ENCODE measurements at regions not wholly inside any gene's neighbourhood (a gene's known extent, or its start where the extent isn't known, plus 50 kb on each side); places are given as distances from the start of the nearest gene placed in this dataset.
A peak's percentile ranks its signal among the peaks of the same experiment; 100 is the strongest.

GRCh38 chr18:76223403-76223802 lies 271.6 kb downstream of the ZNF516 start:
- intact Hi-C loops (cut with DNase I): no loop called here
- no peaks in the 10 kb centered on the region for H3K27me3 ChIP-seq (ENCODE audit: control insufficient read depth, insufficient read depth)
- WGBS: 93% methylated on average over 8 of the region's 8 CpGs
- DNase-seq (no peak), ATAC-seq (no peak)
- H3K9me3 ChIP-seq (ENCODE audit: control insufficient read depth, low read length): no peaks in the 10 kb centered on the region
- no peak overlapping the region for H3K4me3 ChIP-seq (ENCODE audit: low read length)
- H3K27ac ChIP-seq (ENCODE audit: low read length): no peak overlapping the region
- no peaks in the 10 kb centered on the region for H3K4me1 ChIP-seq (ENCODE audit: control insufficient read depth, insufficient read depth, low read length)

- no peak for DNase-seq
These were observed 276.0 kb downstream of the ZNF516 start for GRCh38 chr18:76219023-76219422.

GRCh38 chr18:76216096-76216495 lies 278.9 kb downstream of the ZNF516 start:
- Histone ChIP-seq H3K27me3 (ENCODE audit: control insufficient read depth, insufficient read depth) (no peaks in the 10 kb centered on the region), H3K9me3 (ENCODE audit: control insufficient read depth, low read length) (no peaks in the 10 kb centered on the region), H3K27ac (ENCODE audit: low read length) (no peak overlapping the region), H3K4me1 (ENCODE audit: control insufficient read depth, insufficient read depth, low read length) (no peaks in the 10 kb centered on the region), H3K4me3 (ENCODE audit: low read length) (no peak overlapping the region)
- DNase-seq: no peak
- ATAC-seq: no peak
- 95% methylated on average over 1 of the region's 1 CpG for WGBS
- intact Hi-C loops (cut with DNase I): no loop called here

More at GRCh38 chr18:76219023-76219422, 276.0 kb downstream of the ZNF516 start:
- intact Hi-C loops (cut with DNase I): no loop called here
- Histone ChIP-seq H3K4me1 (ENCODE audit: control insufficient read depth, insufficient read depth, low read length) (no peaks in the 10 kb centered on the region), H3K9me3 (ENCODE audit: control insufficient read depth, low read length) (no peaks in the 10 kb centered on the region), H3K4me3 (ENCODE audit: low read length) (no peak overlapping the region), H3K27me3 (ENCODE audit: control insufficient read depth, insufficient read depth) (no peaks in the 10 kb centered on the region), H3K27ac (ENCODE audit: low read length) (no peak overlapping the region)
- 85% methylated on average over 8 of the region's 8 CpGs for WGBS
- ATAC-seq: no peak

- WGBS: 88% methylated on average over 3 of the region's 3 CpGs
- H3K9me3 ChIP-seq (ENCODE audit: control insufficient read depth, low read length): no peaks in the 10 kb centered on the region
- no peak for DNase-seq
- no peak overlapping the region for H3K27ac ChIP-seq (ENCODE audit: low read length)
- ATAC-seq: no peak
- no peak overlapping the region for H3K4me3 ChIP-seq (ENCODE audit: low read length)
- intact Hi-C loops (cut with DNase I): no loop called here
- no peaks in the 10 kb centered on the region for H3K27me3 ChIP-seq (ENCODE audit: control insufficient read depth, insufficient read depth)
- H3K4me1 ChIP-seq (ENCODE audit: control insufficient read depth, insufficient read depth, low read length): no peaks in the 10 kb centered on the region
These were observed 281.1 kb downstream of the ZNF516 start for GRCh38 chr18:76213991-76214390.

GRCh38 chr18:76212960-76213359 lies 282.1 kb downstream of the ZNF516 start:
- Histone ChIP-seq H3K4me3 (ENCODE audit: low read length) (no peak overlapping the region), H3K4me1 (ENCODE audit: control insufficient read depth, insufficient read depth, low read length) (no peaks in the 10 kb centered on the region), H3K27me3 (ENCODE audit: control insufficient read depth, insufficient read depth) (no peaks in the 10 kb centered on the region), H3K27ac (ENCODE audit: low read length) (no peak overlapping the region), H3K9me3 (ENCODE audit: control insufficient read depth, low read length) (no peaks in the 10 kb centered on the region)
- ATAC-seq: no peak
- WGBS: 58% methylated on average over 7 of the region's 7 CpGs
- no peak for DNase-seq
- intact Hi-C loops (cut with DNase I): no loop called here

- DNase-seq (no peak), ATAC-seq (no peak)
- H3K27me3 ChIP-seq (ENCODE audit: control insufficient read depth, insufficient read depth): no peaks in the 10 kb centered on the region
- intact Hi-C loops (cut with DNase I): no loop called here
- WGBS: 79% methylated on average over 7 of the region's 7 CpGs
- no peaks in the 10 kb centered on the region for H3K4me1 ChIP-seq (ENCODE audit: control insufficient read depth, insufficient read depth, low read length)
- no peak overlapping the region for H3K27ac ChIP-seq (ENCODE audit: low read length)
- H3K4me3 ChIP-seq (ENCODE audit: low read length): no peak overlapping the region
- H3K9me3 ChIP-seq (ENCODE audit: control insufficient read depth, low read length): no peaks in the 10 kb centered on the region
These were observed 285.4 kb downstream of the ZNF516 start for GRCh38 chr18:76209597-76209996.

GRCh38 chr18:76208678-76209306 lies 286.2 kb downstream of the ZNF516 start:
- H3K27ac ChIP-seq (ENCODE audit: low read length): no peak overlapping the region
- H3K4me3 ChIP-seq (ENCODE audit: low read length): peak overlapping the region; percentile 36
- WGBS: 21% methylated on average over 21 of the region's 21 CpGs
- no peaks in the 10 kb centered on the region for H3K9me3 ChIP-seq (ENCODE audit: control insufficient read depth, low read length)
- H3K4me1 ChIP-seq (ENCODE audit: control insufficient read depth, insufficient read depth, low read length): no peaks in the 10 kb centered on the region
- intact Hi-C loops (cut with DNase I): no loop called here
- H3K27me3 ChIP-seq (ENCODE audit: control insufficient read depth, insufficient read depth): no peaks in the 10 kb centered on the region
- ATAC-seq (peak in 1 of 2 donors; percentile 31), DNase-seq (peak in 2 of 3 donors; percentile 15 to 56)

- ATAC-seq (no peak), DNase-seq (no peak)
- WGBS: 78% methylated on average over 7 of the region's 7 CpGs
- Histone ChIP-seq H3K27me3 (ENCODE audit: control insufficient read depth, insufficient read depth) (no peaks in the 10 kb centered on the region), H3K4me3 (ENCODE audit: low read length) (no peak overlapping the region), H3K4me1 (ENCODE audit: control insufficient read depth, insufficient read depth, low read length) (no peaks in the 10 kb centered on the region), H3K9me3 (ENCODE audit: control insufficient read depth, low read length) (no peaks in the 10 kb centered on the region), H3K27ac (ENCODE audit: low read length) (no peak overlapping the region)
- intact Hi-C loops (cut with DNase I): no loop called here
These were observed 289.1 kb downstream of the ZNF516 start for GRCh38 chr18:76205906-76206305.

- intact Hi-C loops (cut with DNase I): no loop called here
- Histone ChIP-seq H3K27ac (ENCODE audit: low read length) (no peak overlapping the region), H3K4me1 (ENCODE audit: control insufficient read depth, insufficient read depth, low read length) (no peaks in the 10 kb centered on the region), H3K4me3 (ENCODE audit: low read length) (no peak overlapping the region), H3K9me3 (ENCODE audit: control insufficient read depth, low read length) (no peaks in the 10 kb centered on the region), H3K27me3 (ENCODE audit: control insufficient read depth, insufficient read depth) (no peaks in the 10 kb centered on the region)
- WGBS: 58% methylated on average over 6 of the region's 6 CpGs
- DNase-seq: no peak
- ATAC-seq: no peak
These were observed 291.5 kb downstream of the ZNF516 start for GRCh38 chr18:76203552-76203951.

- DNase-seq: no peak
- WGBS: 93% methylated on average over 2 of the region's 2 CpGs
- no peaks in the 10 kb centered on the region for H3K27me3 ChIP-seq (ENCODE audit: control insufficient read depth, insufficient read depth)
- H3K27ac ChIP-seq (ENCODE audit: low read length): no peak overlapping the region
- intact Hi-C loops (cut with DNase I): no loop called here
- no peak overlapping the region for H3K4me3 ChIP-seq (ENCODE audit: low read length)
- H3K9me3 ChIP-seq (ENCODE audit: control insufficient read depth, low read length): no peaks in the 10 kb centered on the region
- ATAC-seq: no peak
- H3K4me1 ChIP-seq (ENCODE audit: control insufficient read depth, insufficient read depth, low read length): no peaks in the 10 kb centered on the region
These were observed 292.7 kb downstream of the ZNF516 start for GRCh38 chr18:76202322-76202721.

GRCh38 chr18:76195601-76196000 lies 299.4 kb downstream of the ZNF516 start:
- H3K27ac ChIP-seq (ENCODE audit: low read length): no peak overlapping the region
- H3K27me3 ChIP-seq (ENCODE audit: control insufficient read depth, insufficient read depth): no peaks in the 10 kb centered on the region
- intact Hi-C loops (cut with DNase I): no loop called here
- WGBS: 18% methylated on average over 1 of the region's 1 CpG
- DNase-seq (no peak), ATAC-seq (peak in 1 of 2 donors; percentile 63)
- no peaks in the 10 kb centered on the region for H3K9me3 ChIP-seq (ENCODE audit: control insufficient read depth, low read length)
- no peaks in the 10 kb centered on the region for H3K4me1 ChIP-seq (ENCODE audit: control insufficient read depth, insufficient read depth, low read length)
- H3K4me3 ChIP-seq (ENCODE audit: low read length): no peak overlapping the region

GRCh38 chr18:76188097-76188496 lies 306.9 kb downstream of the ZNF516 start:
- Histone ChIP-seq H3K27ac (ENCODE audit: low read length) (no peak overlapping the region), H3K4me1 (ENCODE audit: control insufficient read depth, insufficient read depth, low read length) (no peaks in the 10 kb centered on the region), H3K9me3 (ENCODE audit: control insufficient read depth, low read length) (no peaks in the 10 kb centered on the region), H3K27me3 (ENCODE audit: control insufficient read depth, insufficient read depth) (no peaks in the 10 kb centered on the region), H3K4me3 (ENCODE audit: low read length) (no peak overlapping the region)
- ATAC-seq (peak in 1 of 2 donors; percentile 24), DNase-seq (no peak)
- 38% methylated on average over 1 of the region's 1 CpG for WGBS
- intact Hi-C loops (cut with DNase I): no loop called here

Data from right cardiac atrium (tissue), 5 donors.